Dermis blood vessel endothelial cell (primary cell): ENCODE measurements at regions not wholly inside any gene's neighbourhood (a gene's known extent, or its start where the extent isn't known, plus 50 kb on each side); places are given as distances from the start of the nearest gene placed in this dataset.

Source experiments
- DNase-seq: peaks from one replicate; pipeline ENCODE4 v3.0.0; 2010

DNA sequence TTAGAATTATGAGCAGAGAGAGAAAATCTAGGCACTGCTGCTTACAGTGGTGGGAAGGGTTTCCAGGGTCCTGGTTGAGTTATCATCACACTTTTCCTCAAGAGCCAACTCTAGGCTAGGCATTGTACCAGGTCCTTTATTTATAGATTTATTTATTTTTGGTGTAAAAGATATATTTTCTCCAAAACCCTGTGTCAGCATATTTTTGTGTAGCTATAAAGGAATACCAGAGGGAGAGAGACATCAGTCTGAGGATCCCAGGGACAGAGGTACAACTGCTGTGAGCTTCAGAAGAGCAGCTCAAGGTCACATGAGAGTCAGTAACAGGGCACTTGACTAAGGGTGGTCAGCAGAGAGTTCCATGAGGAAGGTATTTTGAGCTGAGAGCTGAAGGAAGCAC lies 159.7 kb downstream of the SLC35B3 start:
- no peak for DNase-seq

DNA sequence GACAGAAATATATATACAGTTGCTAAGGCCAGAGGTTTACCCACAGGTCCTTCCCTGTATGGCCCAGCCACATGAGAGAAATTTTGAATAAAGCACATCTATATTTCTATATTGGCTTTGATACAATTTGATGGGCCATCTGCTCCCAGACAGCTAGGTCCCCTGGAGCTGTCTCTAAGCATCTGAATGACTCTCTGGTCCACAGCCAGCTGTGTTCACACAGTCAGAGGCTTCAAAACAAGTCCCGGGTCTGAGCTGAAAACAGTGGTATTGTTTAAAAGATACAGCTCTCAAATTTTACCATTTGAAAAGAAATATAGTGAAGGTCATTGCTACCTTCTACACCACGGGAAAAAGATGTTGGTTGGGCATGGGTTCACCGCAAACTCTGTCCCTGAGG lies 161.1 kb downstream of the SLC35B3 start:
- no peak for DNase-seq

GRCh38 chr6:8269872-8270454 lies 165.4 kb downstream of the SLC35B3 start:
- no peak for DNase-seq

- no peak for DNase-seq
These were observed 166.3 kb downstream of the SLC35B3 start for GRCh38 chr6:8269094-8269493.

- DNase-seq: no peak
These were observed 166.3 kb upstream of the EEF1E1 start for GRCh38 chr6:8268606-8269005.

GRCh38 chr6:8268156-8268555 lies 165.8 kb upstream of the EEF1E1 start:
- no peak for DNase-seq

- DNase-seq: no peak
These were observed 158.3 kb upstream of the EEF1E1 start for GRCh38 chr6:8260610-8261009.

DNA sequence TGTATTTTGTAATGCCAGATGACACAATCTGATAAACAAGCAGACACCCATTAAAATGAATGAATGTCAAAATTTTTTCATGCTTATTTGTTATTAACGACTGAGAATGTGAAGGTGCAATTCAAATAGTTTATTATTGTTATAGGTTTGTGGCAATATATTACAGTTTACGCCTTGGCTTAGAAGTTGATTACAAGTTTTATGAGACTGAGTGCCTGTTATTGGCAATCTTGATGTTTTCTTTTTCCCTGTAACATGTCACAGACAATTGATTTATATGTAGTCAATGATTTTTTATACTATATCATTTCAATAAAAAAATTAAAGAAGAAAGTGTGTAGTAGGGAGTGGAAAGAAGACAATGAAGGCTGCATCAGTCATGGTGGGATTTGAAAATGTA lies 144.1 kb upstream of the EEF1E1 start:
- DNase-seq: no peak

DNA sequence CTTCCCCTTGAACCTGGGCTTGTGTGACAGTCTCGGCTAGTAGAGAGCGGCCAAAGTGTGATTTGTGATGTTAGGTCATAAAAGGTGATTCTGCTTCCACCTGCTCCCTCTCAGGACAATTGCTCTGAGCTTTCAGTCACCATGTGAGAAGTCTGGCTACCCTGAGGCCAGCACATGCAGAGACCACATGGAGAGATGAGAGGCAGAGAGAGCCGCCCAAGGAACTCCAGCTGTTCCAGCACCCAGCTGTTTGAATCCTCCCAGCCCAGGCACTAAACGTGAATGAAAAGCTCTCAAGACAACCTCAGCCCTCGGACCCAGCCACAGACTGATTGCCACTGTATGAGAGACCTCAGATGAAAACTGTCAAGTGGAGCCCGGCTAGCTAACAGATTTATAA lies 143.4 kb upstream of the EEF1E1 start:
- DNase-seq: no peak

DNA sequence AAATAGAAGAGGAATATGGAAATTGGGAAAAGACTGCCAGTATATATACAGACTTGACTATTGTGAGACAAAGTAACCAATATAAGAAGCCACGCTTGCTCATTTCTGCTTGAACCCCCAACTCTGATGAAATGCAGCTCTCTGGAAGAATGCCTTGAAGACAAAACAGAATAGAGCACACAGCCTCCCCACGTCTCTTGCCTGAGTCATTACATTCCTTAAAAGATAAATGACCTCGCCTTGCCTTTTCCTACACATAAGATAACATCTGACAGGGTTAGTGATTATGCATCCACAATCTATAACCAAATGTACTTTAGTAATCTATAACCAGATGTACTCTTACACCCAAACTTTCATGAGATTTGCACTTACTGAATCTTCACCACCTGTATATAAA lies 141.1 kb upstream of the EEF1E1 start:
- DNase-seq: no peak

DNA sequence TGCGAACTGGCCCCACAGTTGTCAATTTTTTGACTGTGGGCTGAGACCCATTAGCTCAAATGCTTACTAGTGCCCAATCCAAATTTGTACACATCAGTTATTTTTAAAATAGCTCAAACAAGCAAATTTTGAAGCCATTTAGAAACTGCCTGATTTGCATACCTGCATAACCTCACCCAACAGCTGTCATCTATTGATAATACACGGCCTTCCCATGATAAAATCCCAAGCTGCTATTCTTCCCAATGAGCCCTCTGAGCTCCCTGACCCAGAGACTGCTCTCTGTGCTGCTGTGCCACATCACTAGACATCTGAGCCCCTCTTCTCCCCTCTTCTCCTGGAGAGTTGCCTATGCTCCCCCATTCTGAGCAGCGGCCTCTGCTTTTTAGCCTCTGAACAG lies 140.5 kb upstream of the EEF1E1 start:
- no peak for DNase-seq

GRCh38 chr6:8240301-8240700 lies 138.0 kb upstream of the EEF1E1 start:
- no peak for DNase-seq

DNA sequence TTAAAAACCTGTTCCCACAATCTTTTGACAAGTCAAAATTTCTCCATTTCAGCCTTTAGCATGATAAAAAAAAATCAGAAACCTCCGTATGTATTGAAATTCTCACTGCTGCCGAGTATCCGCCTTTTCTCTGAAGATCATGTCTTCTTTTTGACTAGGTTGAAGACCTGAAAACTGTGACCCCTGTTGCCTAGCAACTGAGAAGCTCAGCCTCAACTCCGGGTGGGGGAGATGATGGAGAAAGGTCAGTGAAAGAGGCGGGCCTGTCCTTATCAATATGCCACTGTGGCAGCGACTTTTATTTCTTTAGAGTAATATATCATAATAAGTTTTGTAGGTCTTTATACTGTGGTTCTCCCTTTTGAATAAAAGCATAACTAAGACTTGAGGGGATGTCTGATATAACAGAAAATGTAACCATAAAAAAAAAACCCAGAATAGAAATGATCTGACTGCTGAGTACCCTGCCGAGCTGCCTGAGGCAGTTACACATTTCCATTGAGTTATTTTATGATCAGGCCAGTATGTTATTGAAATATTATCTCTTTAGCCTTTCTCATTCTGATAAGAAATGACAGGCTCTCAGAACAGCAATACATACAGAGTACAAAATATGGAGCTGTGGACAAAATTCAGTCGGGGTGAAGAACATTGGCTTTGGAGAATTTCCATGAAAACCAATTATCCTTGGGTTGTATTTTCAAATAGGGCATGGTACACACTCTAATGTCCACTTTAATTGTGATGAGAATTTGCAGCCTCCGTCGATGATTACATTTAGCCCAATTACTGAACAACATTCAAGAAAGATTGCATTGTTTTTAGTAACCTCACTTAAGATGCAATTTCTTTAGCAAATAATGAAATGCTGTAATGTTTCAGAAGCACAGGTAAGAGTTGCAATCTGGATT lies 136.7 kb upstream of the EEF1E1 start:
- DNase-seq: no peak

- DNase-seq: no peak
These were observed 135.3 kb upstream of the EEF1E1 start for GRCh38 chr6:8237668-8238067.

DNA sequence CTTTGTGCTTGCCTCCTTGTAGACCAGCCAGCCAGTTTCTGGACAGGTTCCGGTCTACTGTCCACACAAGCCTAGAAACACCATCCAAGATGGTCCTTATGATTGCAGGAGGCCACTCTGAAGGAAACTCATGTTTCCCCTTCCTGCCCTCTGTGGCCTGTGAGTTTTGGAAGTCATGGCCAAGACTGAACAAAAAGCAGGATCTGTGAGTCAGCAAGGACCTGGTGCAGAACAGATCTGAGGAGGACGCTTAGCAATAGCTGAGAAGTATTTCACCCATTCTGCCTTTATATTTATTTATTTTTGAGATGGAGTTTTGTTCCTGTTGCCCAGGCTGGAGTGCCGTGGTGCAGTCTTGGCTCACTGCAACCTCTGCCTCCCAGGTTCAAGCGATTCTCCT lies 134.6 kb upstream of the EEF1E1 start:
- peak; percentile 29 for DNase-seq

- DNase-seq: no peak
These were observed 132.0 kb upstream of the EEF1E1 start for GRCh38 chr6:8234321-8234720.

- no peak for DNase-seq
These were observed 129.6 kb upstream of the EEF1E1 start for GRCh38 chr6:8231956-8232355.

DNA sequence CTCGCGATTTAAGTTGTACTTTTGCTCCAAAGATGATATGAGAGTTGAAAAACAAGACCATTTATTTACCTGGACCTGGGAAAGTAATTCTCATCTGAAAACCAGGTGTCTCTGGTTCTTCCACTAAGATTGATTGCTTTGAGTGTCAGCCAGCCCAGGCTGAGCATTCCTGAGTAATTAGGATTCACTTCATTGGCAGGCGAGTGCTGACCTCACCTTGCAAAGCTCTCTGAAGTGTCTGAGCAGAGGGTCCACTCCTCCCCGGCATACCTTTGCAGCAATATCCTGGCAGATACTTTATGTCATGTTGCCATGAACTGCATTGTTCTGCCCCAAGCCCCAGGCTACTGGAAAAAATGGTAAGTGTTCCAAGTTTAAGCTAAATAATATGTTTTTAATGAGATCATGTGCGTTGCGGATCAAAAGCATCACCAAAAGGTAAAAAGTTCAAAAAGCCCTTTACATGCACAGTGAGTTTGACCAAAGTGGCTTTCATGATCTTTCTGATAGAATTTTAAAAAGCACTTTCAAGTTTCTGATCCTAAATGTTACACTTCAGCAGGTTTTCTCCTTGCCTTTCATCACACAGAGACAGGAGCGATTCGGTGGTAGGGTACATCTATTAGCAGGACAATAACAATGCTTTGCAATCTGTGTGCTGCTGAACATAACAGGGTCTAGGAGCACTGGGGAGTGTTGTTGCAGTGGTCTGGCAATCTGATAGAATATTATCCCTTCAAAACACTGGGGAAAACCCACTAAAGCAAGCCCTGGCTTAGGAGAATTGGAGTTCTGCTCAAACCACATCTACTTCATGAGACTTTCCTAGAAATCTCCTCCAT lies 127.8 kb upstream of the EEF1E1 start:
- DNase-seq: no peak

DNA sequence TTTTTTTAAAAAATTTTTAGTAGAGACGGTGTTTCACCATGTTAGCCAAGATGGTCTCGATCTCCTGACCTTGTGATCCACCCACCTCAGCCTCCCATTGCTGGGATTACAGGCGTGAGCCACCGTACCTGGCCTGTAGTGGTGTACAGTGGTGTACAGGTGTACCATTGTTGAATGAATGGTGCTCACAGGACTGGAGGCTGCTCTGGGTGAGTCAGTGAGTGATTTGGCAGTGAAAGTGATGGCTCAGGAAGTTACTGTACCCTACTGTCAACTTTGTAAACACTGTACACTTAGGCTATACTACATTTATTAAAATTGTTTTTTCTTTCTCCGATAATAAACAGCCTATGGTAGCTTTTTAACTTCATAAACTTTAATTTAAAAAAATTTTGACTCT lies 122.8 kb upstream of the EEF1E1 start:
- no peak for DNase-seq

DNA sequence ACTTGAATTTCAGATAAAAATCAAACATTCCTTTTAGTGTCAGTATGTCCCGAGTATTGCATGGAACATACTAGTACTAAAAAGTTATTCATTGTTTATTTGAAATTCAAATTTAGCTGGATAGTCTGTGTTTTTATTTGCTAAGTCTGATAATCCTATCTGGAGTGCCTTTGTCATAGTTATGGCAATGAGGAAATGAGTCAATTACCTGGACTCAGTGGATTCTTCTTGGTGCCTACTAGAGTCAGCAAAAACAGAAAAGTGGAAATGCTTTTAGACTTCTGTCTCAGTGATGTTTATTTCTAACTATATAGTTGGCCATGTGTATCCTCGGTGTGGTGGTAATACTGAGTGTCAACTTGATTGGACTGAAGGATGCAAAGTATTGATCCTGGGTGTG lies 121.3 kb upstream of the EEF1E1 start:
- DNase-seq: no peak

GRCh38 chr6:8219352-8219943 lies 117.1 kb upstream of the EEF1E1 start:
- DNase-seq: peak; percentile 76

- no peak for DNase-seq
These were observed 116.5 kb upstream of the EEF1E1 start for GRCh38 chr6:8218861-8219260.

- DNase-seq: no peak
These were observed 113.3 kb upstream of the EEF1E1 start for GRCh38 chr6:8215631-8216030.
